ENCODE measurements at regions not wholly inside any gene's neighbourhood (a gene's known extent, or its start where the extent isn't known, plus 50 kb on each side); places are given as distances from the start of the nearest gene placed in this dataset.

GRCh38 chr7:70994176-70994575 is 137.8 kb upstream of the GALNT17 start:
- DNase-seq = no peak

DNA sequence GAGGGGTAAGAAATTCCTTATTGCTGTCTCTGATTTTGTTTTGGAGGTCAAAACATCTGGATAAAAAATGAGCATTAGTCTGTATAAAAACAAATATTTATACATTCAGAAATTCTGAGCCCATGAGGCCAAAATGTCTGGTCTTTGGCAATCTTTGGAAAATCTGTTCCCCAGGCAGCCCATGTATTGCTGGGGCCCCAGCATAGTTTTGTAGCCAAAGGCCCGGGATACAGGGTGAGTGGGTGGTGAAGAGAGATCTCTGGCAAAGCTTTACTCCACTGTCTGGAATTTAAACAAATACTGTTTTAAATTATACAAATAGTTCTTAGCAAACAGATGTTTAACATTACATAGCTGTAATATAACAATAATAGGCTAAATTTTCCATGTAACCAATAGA is 134.7 kb upstream of the GALNT17 start:
- DNase-seq = no peak

DNA sequence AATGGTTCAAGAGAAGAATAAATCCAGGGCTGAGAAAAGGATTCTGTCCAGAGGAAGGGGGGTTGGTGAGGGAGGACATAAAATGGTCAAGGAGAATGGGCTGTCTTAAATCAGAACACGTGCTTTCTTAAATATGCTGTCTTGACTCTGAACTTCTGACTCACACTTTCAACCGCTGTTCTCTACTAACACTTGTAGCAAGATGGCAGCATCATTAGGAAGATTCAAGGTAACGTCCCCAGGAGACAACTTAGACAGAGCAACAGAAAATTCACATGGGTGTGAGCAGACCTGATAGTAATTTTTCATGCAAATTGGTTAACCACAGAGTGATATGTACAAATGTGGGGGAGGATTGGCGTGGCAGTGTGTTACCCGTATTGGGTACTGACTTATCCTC is 126.8 kb upstream of the GALNT17 start:
- no peak for DNase-seq

GRCh38 chr7:71009636-71010035 is 122.3 kb upstream of the GALNT17 start:
- DNase-seq = no peak

- no peak for DNase-seq
Observed at GRCh38 chr7:71015252-71015900, 116.6 kb upstream of the GALNT17 start.

DNA sequence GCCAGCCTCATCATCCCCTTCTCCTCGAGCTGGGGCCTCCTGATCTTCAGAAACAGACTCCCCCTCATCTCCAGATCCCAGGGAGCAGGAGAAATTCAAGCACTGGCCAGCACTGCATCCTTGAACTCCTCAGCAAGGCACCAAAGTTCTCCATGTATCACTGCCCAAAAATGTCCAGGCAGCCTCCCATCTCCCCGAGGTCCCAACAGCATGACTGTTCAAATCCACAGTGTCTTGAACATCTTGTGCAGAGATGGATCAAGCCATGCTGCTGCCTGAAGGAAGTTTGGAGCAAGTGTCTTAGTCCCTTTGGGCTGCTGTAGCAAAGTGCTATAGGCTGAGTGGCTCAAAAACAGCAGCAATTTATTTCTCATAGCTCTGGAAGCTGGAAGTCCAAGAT is 115.5 kb upstream of the GALNT17 start:
- no peak for DNase-seq

- no peak for DNase-seq
Observed at GRCh38 chr7:71017602-71018001, 114.3 kb upstream of the GALNT17 start.

GRCh38 chr7:71019706-71020105 is 112.2 kb upstream of the GALNT17 start:
- no peak for DNase-seq

GRCh38 chr7:71021131-71021530 is 110.8 kb upstream of the GALNT17 start:
- no peak for DNase-seq

GRCh38 chr7:71026680-71027079 is 105.3 kb upstream of the GALNT17 start:
- no peak for DNase-seq

GRCh38 chr7:71034243-71034642 is 97.7 kb upstream of the GALNT17 start:
- no peak for DNase-seq

- no peak for DNase-seq
Observed at GRCh38 chr7:71042591-71042990, 89.4 kb upstream of the GALNT17 start.

GRCh38 chr7:71050492-71050891 is 81.5 kb upstream of the GALNT17 start:
- DNase-seq = no peak

DNA sequence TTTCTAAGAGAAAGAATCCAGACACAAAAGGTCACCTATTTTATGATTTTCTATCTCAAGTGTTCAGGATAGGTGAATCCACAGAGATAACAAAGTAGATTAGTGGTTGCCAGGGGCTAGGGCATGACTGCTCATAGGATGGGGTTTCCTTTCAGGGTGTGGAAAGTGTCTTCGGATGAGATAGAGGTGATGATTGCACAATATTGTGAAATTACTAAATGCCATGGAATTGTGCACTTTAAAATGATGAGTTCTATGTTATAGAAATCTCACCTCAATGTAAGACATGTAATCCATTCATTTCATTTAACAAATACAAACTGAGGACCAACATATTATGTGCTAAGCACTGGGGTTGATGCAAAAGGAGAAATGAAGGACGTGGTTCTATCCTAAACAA is 76.4 kb upstream of the GALNT17 start:
- DNase-seq = no peak

GRCh38 chr7:71077743-71078476 is 54.0 kb upstream of the GALNT17 start:
- no peak for DNase-seq
